ENCODE measurements at regions not wholly inside any gene's neighbourhood (a gene's known extent, or its start where the extent isn't known, plus 50 kb on each side); places are given as distances from the start of the nearest gene placed in this dataset.
"Not testable (repeated sequence)": the region's sequence is repeated elsewhere in the genome, so short reads cannot be mapped to it uniquely, and the experiment has no call there.

DNA sequence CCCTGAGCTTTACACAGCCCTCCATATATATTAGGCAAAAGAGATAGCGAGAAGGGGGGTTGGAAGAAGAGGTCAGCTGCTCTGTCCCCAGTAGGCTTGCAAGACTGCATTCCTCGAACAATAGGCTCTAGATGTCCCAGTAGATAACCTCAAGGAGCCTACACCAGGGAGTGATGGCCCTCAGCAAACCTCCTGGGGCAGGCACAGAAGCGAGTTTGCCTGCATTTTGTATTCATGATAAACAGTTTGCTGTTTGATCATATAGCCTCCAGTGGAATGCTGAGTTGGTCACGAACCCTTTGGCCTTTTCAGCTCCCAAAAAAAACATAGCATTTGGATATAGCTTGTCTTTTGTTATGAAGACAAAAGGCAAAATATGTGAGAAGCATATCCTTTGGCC lies 95.1 kb upstream of the GRAMD1B start:
- no peak for DNase-seq (ENCODE audit: low spot score)
- H3K4me3 ChIP-seq (replicated peaks in 1 of 3; ENCODE audit: insufficient read depth in 1 of 3, low read depth in 2 of 3, low read length in 3 of 3): no peak overlapping the region
- intact Hi-C loops (cut with micrococcal nuclease; ENCODE audit: unreplicated experiment) (no loop called here), in situ Hi-C loops (cut with HindIII; ENCODE audit: extremely low pct_ligation_motif_present, low pct_unique_long_range_greater_than_20kb) (no loop called here)
- no peak overlapping the region for H3K27ac ChIP-seq (ENCODE audit: extremely low read length, insufficient read depth, low read length)
- no peak for FAIRE-seq
- no peak overlapping the region for H3K9ac ChIP-seq (ENCODE audit: insufficient read depth, low read depth, low read length)
- H3K9me3 ChIP-seq (ENCODE audit: low read length): no peaks in the 10 kb centered on the region
- no peak for TF ChIP-seq JUND (CRISPR knock-in tag; IDR thresholded peaks at IDR 0.05)
- no peak for TF ChIP-seq TEAD3 (CRISPR knock-in tag; optimal IDR thresholded peaks at IDR 0.05; ENCODE audit: borderline replicate concordance)
- TF ChIP-seq ATF1 (CRISPR knock-in tag; IDR thresholded peaks at IDR 0.05): no peak
- no peak for TF ChIP-seq CHCHD3 (CRISPR knock-in tag; IDR thresholded peaks at IDR 0.05)
- no peak for TF ChIP-seq HNRNPL (IDR thresholded peaks at IDR 0.05; ENCODE audit: low read depth, low read length)
- TF ChIP-seq, protein P1, sequence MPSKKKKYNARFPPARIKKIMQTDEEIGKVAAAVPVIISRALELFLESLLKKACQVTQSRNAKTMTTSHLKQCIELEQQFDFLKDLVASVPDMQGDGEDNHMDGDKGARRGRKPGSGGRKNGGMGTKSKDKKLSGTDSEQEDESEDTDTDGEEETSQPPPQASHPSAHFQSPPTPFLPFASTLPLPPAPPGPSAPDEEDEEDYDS (CRISPR knock-in tag; IDR thresholded peaks at IDR 0.05): no peak
- no peak for TF ChIP-seq SAFB2 (CRISPR knock-in tag; IDR thresholded peaks at IDR 0.05; ENCODE audit: borderline replicate concordance, low read depth)
- no peak for TF ChIP-seq PHF20 (CRISPR knock-in tag; IDR thresholded peaks at IDR 0.05)
- no TSS peak for BruUV-seq (replicated peaks)
- no peaks in the 10 kb centered on the region for H3K36me3 ChIP-seq (replicated peaks in 1 of 2; ENCODE audit: control insufficient read depth in 1 of 2, insufficient read depth in 2 of 2, low read length in 2 of 2)
- H2AFZ ChIP-seq (ENCODE audit: low read length): no peak overlapping the region
- WGBS (ENCODE audit: low lambda C conversion rate): 11% methylated on average over 4 of the region's 4 CpGs
- no peaks in the 10 kb centered on the region for H4K20me1 ChIP-seq (ENCODE audit: insufficient read depth, low read length)
- H3K4me1 ChIP-seq (ENCODE audit: insufficient read depth, low read length): no peaks in the 10 kb centered on the region
- POLR2A ChIA-PET: no interaction called here
- no peaks in the 10 kb centered on the region for H3K27me3 ChIP-seq (ENCODE audit: control insufficient read depth in 1 of 2, insufficient read depth in 2 of 2, low read length in 2 of 2)
- H3K4me2 ChIP-seq (ENCODE audit: low read depth, low read length): no peak overlapping the region
- CTCF ChIA-PET (ENCODE audit: low intra/inter-chr PET ratio, low total read pairs): no interaction called here
- no peak for ATAC-seq
- H3K79me2 ChIP-seq (ENCODE audit: insufficient read depth, low read length): no peaks in the 10 kb centered on the region

DNA sequence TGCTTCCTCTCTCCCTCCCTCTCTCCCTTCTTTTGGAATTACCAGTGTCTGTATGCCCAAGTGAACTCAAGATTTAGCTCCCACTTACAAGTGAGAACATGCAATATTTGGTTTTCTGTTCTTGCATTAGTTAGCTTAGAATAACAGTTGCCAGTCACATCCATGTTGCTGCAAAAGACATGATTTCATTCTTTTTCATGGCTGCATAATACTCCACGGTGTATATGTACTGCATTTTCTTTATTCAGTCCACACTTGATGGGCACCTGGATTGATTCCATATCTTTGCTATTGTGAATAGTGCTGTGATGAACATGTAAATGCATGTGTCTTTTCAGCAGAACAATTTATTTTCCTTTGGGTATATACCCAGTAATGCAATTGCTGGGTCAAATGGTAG lies 97.5 kb upstream of the GRAMD1B start:
- DNase-seq (ENCODE audit: low spot score); H2AFZ ChIP-seq (ENCODE audit: low read length); H3K36me3 ChIP-seq (replicated peaks in 1 of 2; ENCODE audit: control insufficient read depth in 1 of 2, insufficient read depth in 2 of 2, low read length in 2 of 2); POLR2A ChIA-PET; H3K79me2 ChIP-seq (ENCODE audit: insufficient read depth, low read length); H3K4me3 ChIP-seq (replicated peaks in 1 of 3; ENCODE audit: insufficient read depth in 1 of 3, low read depth in 2 of 3, low read length in 3 of 3); intact Hi-C loops (cut with micrococcal nuclease; ENCODE audit: unreplicated experiment); H3K27ac ChIP-seq (ENCODE audit: extremely low read length, insufficient read depth, low read length); CTCF ChIA-PET (ENCODE audit: low intra/inter-chr PET ratio, low total read pairs); H3K4me2 ChIP-seq (ENCODE audit: low read depth, low read length); BruUV-seq (replicated peaks); in situ Hi-C loops (cut with HindIII; ENCODE audit: extremely low pct_ligation_motif_present, low pct_unique_long_range_greater_than_20kb); H4K20me1 ChIP-seq (ENCODE audit: insufficient read depth, low read length); H3K4me1 ChIP-seq (ENCODE audit: insufficient read depth, low read length); H3K9me3 ChIP-seq (ENCODE audit: low read length); H3K27me3 ChIP-seq (ENCODE audit: control insufficient read depth in 1 of 2, insufficient read depth in 2 of 2, low read length in 2 of 2); H3K9ac ChIP-seq (ENCODE audit: insufficient read depth, low read depth, low read length); FAIRE-seq; ATAC-seq: not testable (repeated sequence)
- WGBS (ENCODE audit: low lambda C conversion rate): 4% methylated on average over 1 of the region's 1 CpG

All from HepG2 (cell line).